ENCODE measurements at regions not wholly inside any gene's neighbourhood (a gene's known extent, or its start where the extent isn't known, plus 50 kb on each side); places are given as distances from the start of the nearest gene placed in this dataset.

DNA sequence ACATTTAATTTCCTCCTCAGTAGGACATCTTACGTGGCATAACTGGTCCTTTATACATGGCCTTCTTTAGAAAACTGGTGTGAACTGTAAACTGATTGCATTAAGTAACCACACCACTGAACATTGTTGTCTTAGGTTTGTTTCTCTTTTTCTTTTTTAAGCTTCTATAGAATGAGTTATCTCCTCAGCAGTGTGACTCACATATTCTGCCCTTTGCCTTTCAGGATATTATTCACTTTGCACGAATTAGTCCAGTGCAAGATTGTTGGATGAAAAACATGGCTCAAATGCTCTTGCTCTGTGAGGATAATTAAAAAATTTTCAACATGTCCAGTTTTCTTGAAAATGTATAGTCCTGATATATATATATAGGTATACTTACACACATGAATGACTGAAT lies 147.6 kb downstream of the KBTBD8 start:
- TF ChIP-seq POLR2A (IDR thresholded peaks at IDR 0.05) (no peak), POLR2AphosphoS5 (IDR thresholded peaks at IDR 0.05) (no peak)
- TF ChIP-seq, protein P1, sequence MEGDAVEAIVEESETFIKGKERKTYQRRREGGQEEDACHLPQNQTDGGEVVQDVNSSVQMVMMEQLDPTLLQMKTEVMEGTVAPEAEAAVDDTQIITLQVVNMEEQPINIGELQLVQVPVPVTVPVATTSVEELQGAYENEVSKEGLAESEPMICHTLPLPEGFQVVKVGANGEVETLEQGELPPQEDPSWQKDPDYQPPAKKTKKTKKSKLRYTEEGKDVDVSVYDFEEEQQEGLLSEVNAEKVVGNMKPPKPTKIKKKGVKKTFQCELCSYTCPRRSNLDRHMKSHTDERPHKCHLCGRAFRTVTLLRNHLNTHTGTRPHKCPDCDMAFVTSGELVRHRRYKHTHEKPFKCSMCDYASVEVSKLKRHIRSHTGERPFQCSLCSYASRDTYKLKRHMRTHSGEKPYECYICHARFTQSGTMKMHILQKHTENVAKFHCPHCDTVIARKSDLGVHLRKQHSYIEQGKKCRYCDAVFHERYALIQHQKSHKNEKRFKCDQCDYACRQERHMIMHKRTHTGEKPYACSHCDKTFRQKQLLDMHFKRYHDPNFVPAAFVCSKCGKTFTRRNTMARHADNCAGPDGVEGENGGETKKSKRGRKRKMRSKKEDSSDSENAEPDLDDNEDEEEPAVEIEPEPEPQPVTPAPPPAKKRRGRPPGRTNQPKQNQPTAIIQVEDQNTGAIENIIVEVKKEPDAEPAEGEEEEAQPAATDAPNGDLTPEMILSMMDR (IDR thresholded peaks at IDR 0.05) = no peak

All from breast epithelium (tissue), 3 donors.